Uterus (tissue), 3 donors: ENCODE measurements at regions not wholly inside any gene's neighbourhood (a gene's known extent, or its start where the extent isn't known, plus 50 kb on each side); places are given as distances from the start of the nearest gene placed in this dataset.
"Not testable (repeated sequence)": the region's sequence is repeated elsewhere in the genome, so short reads cannot be mapped to it uniquely, and the experiment has no call there.

Experiments used
- DNase-seq, 2 donors: peaks; one replicate each; pipeline ENCODE4 v3.0.0-alpha.2; 2019 to 2020
- H3K27ac ChIP-seq, 2 donors: fragments of 200-600 bp; sonication (generic); 1 replicate in 1 of 2; 2 replicates in 1 of 2; pipeline ENCODE4 v1.5.1; 2016 to 2018
- H3K27me3 ChIP-seq, 2 donors: fragments of 200-600 bp; sonication (generic); one replicate each; pipeline ENCODE4 v1.5.1; 2018 to 2019; ENCODE audit warnings: control low read depth in 1 of 2
- H3K36me3 ChIP-seq, 2 donors: fragments of 200-600 bp; sonication (generic); one replicate each; pipeline ENCODE4 v1.5.1; 2019; ENCODE audit warnings: control low read depth in 1 of 2
- H3K4me1 ChIP-seq, 2 donors: fragments of 200-600 bp; sonication (generic); one replicate each; pipeline ENCODE4 v1.5.1; 2018 to 2019; ENCODE audit warnings: control low read depth in 1 of 2
- H3K4me3 ChIP-seq, 2 donors: fragments of 200-600 bp; sonication (generic); 1 replicate in 1 of 2; 2 replicates in 1 of 2; pipeline ENCODE4 v1.5.1; 2018 to 2019; ENCODE audit warnings: mild to moderate bottlenecking in 1 of 2
- H3K9me3 ChIP-seq, 2 donors: fragments of 200-600 bp; sonication (generic); one replicate each; pipeline ENCODE4 v1.5.1; 2019; ENCODE audit warnings: control low read depth in 1 of 2
- POLR2A ChIP-seq, 2 donors: fragments of 450-650 bp; IDR thresholded peaks; one replicate each; pipeline ENCODE4 v1.6.1; 2016; ENCODE audit warnings: antibody characterized with exemption in 2 of 2, mild to moderate bottlenecking in 1 of 2, moderate library complexity in 1 of 2
- intact Hi-C: fragments of 100-400 bp; cut with DNase I; formaldehyde crosslinking; loops from one replicate; pipeline ENCODE4 v1.15.1; 2023; ENCODE audit warnings: low total_unique reads
- TF ChIP-seq, protein P1 (sequence below), 4 experiments: fragments of 200-600 bp in 2 of 4; fragments of 450-650 bp in 2 of 4; sonication (generic) in 2 of 4; IDR thresholded peaks; one replicate each; pipeline ENCODE4 v1.5.1; 2016 to 2019; ENCODE audit warnings: antibody characterized with exemption in 4 of 4, mild to moderate bottlenecking in 2 of 4, moderate library complexity in 1 of 4
- donor health status: DM: yes; HTN: yes; CAD: no.

DNA sequence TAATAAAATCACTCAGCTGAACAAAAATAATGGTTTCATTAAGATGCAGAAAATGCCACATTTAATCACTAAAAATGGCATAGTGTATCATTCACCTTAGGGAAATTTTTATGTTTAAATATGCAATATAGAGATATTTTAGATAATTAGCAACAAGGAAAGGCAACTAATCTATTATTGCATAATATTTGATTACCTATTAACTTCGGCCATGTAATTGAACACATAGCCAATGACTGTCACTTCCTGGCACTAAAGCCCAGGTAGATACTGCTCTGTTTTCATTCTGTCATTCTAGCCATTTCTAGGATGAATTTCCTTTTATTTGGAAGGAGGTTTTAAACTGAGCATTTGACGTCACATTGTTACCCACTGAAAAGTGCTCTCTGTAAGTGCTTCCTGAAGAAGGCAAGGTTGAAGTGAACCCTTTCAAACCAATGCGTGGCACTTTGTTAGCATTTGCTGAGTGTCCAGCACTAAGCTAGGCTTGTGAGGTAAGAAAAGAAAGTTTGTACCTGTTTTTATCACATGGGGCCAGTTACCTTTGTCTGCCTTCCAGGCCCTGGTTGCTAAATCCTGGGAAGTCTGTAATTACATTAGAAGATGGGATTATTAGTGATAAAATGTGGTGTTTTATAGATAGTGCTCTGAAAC lies 67.8 kb upstream of the LSM6 start:
- Histone ChIP-seq H3K27ac (no peak overlapping the region), H3K36me3 (no peaks in the 10 kb centered on the region), H3K27me3 (no peaks in the 10 kb centered on the region), H3K9me3 (no peaks in the 10 kb centered on the region), H3K4me1 (no peaks in the 10 kb centered on the region), H3K4me3 (no peak overlapping the region)
- DNase-seq, result no peak
- TF ChIP-seq POLR2A (IDR thresholded peaks at IDR 0.05), result no peak
- TF ChIP-seq, protein P1, sequence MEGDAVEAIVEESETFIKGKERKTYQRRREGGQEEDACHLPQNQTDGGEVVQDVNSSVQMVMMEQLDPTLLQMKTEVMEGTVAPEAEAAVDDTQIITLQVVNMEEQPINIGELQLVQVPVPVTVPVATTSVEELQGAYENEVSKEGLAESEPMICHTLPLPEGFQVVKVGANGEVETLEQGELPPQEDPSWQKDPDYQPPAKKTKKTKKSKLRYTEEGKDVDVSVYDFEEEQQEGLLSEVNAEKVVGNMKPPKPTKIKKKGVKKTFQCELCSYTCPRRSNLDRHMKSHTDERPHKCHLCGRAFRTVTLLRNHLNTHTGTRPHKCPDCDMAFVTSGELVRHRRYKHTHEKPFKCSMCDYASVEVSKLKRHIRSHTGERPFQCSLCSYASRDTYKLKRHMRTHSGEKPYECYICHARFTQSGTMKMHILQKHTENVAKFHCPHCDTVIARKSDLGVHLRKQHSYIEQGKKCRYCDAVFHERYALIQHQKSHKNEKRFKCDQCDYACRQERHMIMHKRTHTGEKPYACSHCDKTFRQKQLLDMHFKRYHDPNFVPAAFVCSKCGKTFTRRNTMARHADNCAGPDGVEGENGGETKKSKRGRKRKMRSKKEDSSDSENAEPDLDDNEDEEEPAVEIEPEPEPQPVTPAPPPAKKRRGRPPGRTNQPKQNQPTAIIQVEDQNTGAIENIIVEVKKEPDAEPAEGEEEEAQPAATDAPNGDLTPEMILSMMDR (IDR thresholded peaks at IDR 0.05), result no peak
- intact Hi-C loops, result no loop called here

- H3K27ac ChIP-seq, result no peak overlapping the region
- no peak for DNase-seq
- no peaks in the 10 kb centered on the region for H3K4me1 ChIP-seq
- intact Hi-C loops, result no loop called here
- H3K9me3 ChIP-seq, result no peaks in the 10 kb centered on the region
- TF ChIP-seq, protein P1 (IDR thresholded peaks at IDR 0.05), result no peak
- TF ChIP-seq POLR2A (IDR thresholded peaks at IDR 0.05), result no peak
- H3K27me3 ChIP-seq, result no peaks in the 10 kb centered on the region
- no peak overlapping the region for H3K4me3 ChIP-seq
- no peaks in the 10 kb centered on the region for H3K36me3 ChIP-seq
These were observed 70.1 kb upstream of the LSM6 start for GRCh38 chr4:146105464-146105863.

DNA sequence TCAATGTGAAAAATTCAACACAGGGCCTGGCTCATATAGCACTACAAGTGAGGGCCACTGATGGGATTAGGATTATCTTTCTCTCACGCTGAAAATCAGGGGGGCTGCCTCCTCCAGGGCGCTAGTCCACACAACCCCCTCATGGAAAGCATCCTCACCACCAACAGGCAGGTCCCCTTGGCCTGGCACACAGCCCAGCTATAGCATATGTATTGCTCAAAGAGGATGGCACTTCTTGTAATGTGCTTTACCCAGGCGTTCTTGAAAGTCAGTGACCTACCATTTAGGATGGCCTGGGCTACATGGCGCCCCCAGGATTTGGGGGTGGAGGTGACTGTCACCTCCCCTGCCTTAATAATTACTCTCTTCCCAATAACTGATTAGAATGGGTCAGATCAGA lies 71.0 kb upstream of the LSM6 start:
- no peaks in the 10 kb centered on the region for H3K27me3 ChIP-seq
- TF ChIP-seq, protein P1 (IDR thresholded peaks at IDR 0.05), result no peak
- no peak for TF ChIP-seq POLR2A (IDR thresholded peaks at IDR 0.05)
- intact Hi-C loops, result no loop called here
- no peaks in the 10 kb centered on the region for H3K36me3 ChIP-seq
- H3K27ac ChIP-seq, result no peak overlapping the region
- no peak for DNase-seq
- no peaks in the 10 kb centered on the region for H3K9me3 ChIP-seq
- H3K4me3 ChIP-seq, result no peak overlapping the region
- no peaks in the 10 kb centered on the region for H3K4me1 ChIP-seq

- H3K4me3 ChIP-seq, H3K36me3 ChIP-seq, H3K27me3 ChIP-seq, DNase-seq, H3K9me3 ChIP-seq, intact Hi-C loops, H3K27ac ChIP-seq, H3K4me1 ChIP-seq: not testable (repeated sequence)
These were observed 71.5 kb upstream of the LSM6 start for GRCh38 chr4:146104052-146104451.

DNA sequence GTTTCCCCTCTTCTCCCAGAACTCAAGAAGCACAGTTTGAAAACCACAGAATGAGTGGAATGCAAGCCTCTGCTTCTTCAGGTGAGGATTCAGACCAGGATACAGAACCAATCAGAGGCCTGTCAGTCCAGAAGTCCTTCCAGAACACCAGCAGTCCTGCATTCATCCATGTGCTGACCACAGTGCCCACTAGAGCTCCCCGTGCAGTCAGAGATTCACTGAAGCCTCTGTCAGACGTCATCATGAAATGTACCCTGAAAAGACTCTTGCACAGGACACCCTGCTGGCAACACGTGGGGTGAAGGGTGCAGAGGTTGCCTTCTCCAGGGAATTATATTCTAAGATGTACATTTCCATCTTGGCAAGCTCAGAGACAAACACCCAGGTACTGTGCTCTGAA lies 75.9 kb upstream of the LSM6 start:
- H3K27ac ChIP-seq, result no peak overlapping the region
- TF ChIP-seq POLR2A (IDR thresholded peaks at IDR 0.05), result no peak
- TF ChIP-seq, protein P1 (IDR thresholded peaks at IDR 0.05), result no peak
- no peaks in the 10 kb centered on the region for H3K27me3 ChIP-seq
- H3K9me3 ChIP-seq, result no peaks in the 10 kb centered on the region
- intact Hi-C loops, result no loop called here
- no peaks in the 10 kb centered on the region for H3K4me1 ChIP-seq
- H3K4me3 ChIP-seq, result no peak overlapping the region
- no peaks in the 10 kb centered on the region for H3K36me3 ChIP-seq
- no peak for DNase-seq

- Histone ChIP-seq H3K27ac (no peak overlapping the region), H3K4me3 (no peak overlapping the region), H3K27me3 (no peaks in the 10 kb centered on the region), H3K36me3 (no peaks in the 10 kb centered on the region), H3K9me3 (no peaks in the 10 kb centered on the region), H3K4me1 (no peaks in the 10 kb centered on the region)
- no peak for DNase-seq
- TF ChIP-seq POLR2A (IDR thresholded peaks at IDR 0.05), result no peak
- TF ChIP-seq, protein P1 (IDR thresholded peaks at IDR 0.05), result no peak
- intact Hi-C loops, result no loop called here
These were observed 76.5 kb upstream of the LSM6 start for GRCh38 chr4:146098978-146099377.
